HG03520 (cell line): ENCODE measurements at regions not wholly inside any gene's neighbourhood (a gene's known extent, or its start where the extent isn't known, plus 50 kb on each side); places are given as distances from the start of the nearest gene placed in this dataset.
"Not testable (repeated sequence)": the region's sequence is repeated elsewhere in the genome, so short reads cannot be mapped to it uniquely, and the experiment has no call there.

Experiments
- ATAC-seq: cut with Tn5 transposase; IDR thresholded peaks from one replicate; pipeline ENCODE4 v1.9.1; 2021; ENCODE audit warnings: mild to moderate bottlenecking, moderate library complexity; ENCODE audit not compliant: unreplicated experiment

DNA sequence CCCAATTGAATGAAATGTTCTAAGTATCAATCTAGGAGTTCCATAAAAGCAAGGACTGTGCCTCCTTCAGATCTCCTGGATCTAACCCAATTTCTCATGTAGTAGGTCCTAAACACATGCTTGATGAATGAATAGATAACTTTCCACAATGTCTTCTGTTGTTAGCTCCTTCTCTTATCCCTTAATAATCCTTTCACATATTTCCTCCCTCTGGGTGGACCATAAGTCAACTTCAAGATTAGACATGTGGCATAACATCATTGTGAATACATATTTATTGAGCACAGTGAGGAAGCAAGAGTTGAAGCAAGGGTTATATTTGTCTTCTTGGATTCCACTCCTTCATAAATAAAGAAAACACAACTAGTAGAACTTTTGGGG, 108.6 kb upstream of the EGFLAM start:
- ATAC-seq: no peak

GRCh38 chr5:38148021-38148625, 110.2 kb upstream of the EGFLAM start:
- ATAC-seq: no peak

GRCh38 chr5:38143384-38143783, 115.0 kb upstream of the EGFLAM start:
- ATAC-seq: no peak

GRCh38 chr5:38141665-38142064, 116.7 kb upstream of the EGFLAM start:
- ATAC-seq: no peak

DNA sequence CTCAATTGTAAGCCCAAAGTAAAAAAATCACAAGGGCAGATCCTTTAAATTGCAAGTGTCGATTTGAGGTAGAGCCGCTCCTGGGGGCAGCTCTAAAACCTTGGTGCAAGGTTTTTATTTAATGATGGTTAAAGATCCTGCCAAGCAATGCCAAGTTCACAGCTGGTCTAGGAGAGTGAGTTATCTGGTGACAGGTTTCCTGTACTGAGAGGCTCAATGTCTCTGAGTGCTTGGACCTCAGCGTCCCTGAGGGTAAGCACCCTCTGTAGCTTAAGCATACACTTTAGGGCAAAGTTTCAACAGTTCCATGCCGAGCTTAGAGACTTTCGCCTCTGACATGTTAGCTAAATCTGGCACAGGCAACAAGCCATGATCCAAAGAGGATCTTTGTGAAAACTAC, 119.8 kb upstream of the EGFLAM start:
- ATAC-seq: no peak

GRCh38 chr5:38135486-38136039, 122.8 kb upstream of the EGFLAM start:
- ATAC-seq: no peak

GRCh38 chr5:38134810-38135209, 123.5 kb upstream of the EGFLAM start:
- no peak for ATAC-seq

GRCh38 chr5:38134294-38134693, 124.1 kb upstream of the EGFLAM start:
- not testable (repeated sequence) for ATAC-seq

GRCh38 chr5:38131686-38132085, 126.7 kb upstream of the EGFLAM start:
- no peak for ATAC-seq

DNA sequence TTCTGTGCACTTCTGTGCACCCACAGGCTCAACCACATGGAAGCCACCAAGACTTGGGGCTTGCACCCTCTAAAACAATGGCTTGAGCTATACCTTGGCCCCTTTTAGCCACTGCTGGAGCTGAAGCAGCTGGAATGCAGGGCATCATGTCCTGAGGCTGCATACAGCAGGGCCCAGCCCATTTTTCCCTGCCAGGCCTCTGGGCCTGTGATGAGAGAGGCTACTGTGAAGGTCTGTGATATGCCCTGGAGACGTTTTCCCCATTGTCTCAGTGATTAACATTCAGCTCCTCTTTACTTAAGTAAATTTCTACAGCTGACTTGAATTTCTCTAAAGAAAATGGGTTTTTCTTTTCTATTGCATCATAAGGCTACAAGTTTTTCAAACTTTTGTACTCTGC, 134.0 kb upstream of the EGFLAM start:
- ATAC-seq: no peak

DNA sequence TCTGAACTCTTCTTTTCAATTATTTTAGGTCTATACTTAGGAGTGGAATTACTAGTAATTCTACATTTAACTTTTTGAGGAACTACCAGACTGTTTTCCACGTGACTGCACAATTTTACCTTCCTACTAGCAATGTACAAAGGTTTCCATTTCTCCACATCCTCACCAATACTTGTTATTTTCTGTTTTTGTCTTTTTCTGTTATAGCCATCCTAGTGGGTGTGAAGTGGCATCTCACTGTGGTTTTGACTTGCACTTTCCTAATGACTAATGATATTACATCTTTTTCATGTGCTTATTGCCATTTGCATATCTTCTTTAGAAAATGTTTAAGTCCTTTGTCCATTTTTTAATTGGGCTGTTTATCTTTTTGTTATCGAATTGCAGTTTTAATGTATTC, 136.9 kb upstream of the EGFLAM start:
- ATAC-seq: no peak

DNA sequence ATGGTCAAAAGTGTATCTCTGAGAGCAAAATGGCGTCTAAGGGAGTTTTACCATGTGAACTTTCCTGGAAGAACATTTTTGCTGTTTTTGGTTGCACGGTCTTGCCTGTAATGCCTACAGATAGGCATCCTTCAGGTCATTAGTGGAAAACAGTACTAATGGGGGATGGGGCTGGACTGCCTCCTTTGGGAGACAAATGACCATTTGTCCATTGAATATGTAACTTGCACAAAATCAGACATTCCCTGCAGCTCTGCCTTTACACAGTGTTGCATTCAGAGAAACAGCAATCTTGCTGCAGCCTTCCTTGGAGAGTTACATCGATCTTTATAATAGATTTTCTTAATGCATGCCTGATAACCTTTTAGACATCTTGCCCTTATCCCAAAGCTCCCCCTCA, 138.5 kb upstream of the EGFLAM start:
- ATAC-seq: no peak

DNA sequence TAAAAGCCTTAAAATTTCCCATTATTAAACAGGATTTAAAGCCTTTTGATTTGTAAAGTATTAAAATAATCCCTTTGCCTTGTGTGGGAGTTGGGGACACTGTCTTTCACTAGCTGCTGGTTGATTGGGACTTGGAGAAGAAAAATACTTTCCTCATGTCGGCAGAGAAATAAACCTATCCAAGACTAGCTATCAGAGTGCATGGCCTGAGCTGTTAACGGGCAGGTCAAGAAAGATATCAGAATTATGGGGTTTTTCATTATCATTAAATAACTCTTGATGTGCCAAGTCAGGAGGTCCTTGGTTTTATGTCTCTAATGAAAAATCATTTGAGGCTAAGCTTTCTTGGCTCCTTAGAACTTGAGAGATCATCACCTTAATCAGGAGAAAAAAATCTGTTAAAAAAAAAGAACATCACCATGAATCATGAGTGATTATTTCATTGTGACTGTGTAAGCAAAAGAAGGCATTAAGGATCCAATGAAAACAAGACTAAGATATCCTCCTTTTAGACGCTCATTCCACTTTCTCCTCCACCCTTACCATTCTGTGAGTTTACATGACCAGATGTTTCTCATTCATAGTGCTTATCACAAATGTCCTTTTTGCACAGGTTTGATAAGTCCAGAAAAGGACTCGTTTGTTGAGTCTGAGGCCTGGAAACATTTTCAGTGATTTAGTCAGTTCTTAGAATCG, 140.4 kb upstream of the EGFLAM start:
- ATAC-seq: no peak

GRCh38 chr5:38115318-38115827, 143.0 kb upstream of the EGFLAM start:
- ATAC-seq: no peak

- ATAC-seq: no peak
Observed at GRCh38 chr5:38113880-38114279, 144.5 kb upstream of the EGFLAM start.

DNA sequence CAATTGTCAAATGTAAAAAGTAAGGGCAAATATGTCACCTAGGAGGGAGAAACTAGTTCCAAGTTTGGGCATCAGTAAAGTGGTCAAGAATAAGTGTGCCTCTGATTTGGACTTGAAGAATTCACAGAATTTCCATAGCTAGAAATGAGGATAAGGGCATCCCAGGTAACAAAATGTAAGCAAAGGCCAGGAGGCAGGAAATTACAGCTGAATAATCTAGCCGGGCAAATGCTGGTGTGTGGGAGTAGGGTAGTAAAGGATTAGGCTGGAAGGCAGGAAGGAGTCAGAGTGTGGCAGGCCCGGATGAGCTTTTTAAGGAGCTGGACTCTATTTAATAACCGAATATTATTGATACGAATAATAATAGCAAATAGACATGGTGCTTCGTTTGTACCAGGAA, 144.9 kb upstream of the EGFLAM start:
- no peak for ATAC-seq

- no peak for ATAC-seq
Observed at GRCh38 chr5:38112938-38113337, 145.4 kb upstream of the EGFLAM start.

DNA sequence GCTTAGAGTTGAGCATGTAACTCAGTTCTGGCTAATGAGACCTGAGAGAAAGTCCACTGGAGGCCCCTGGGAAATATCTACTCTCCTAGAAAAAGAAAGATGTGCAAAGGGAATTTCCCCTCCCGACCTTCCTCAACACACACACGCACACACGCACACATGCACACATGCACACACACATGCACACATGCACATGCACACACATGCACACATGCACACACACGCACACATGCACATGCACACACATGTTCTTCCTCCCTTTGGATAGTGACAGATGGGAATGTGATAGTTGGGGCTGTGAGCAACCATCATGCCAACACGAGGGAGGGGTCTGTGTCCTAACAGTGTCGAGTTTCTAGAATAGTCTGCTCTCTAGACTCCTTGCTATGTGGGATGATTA, 148.2 kb upstream of the EGFLAM start:
- ATAC-seq: no peak

GRCh38 chr5:38107096-38107495, 151.3 kb upstream of the EGFLAM start:
- no peak for ATAC-seq

DNA sequence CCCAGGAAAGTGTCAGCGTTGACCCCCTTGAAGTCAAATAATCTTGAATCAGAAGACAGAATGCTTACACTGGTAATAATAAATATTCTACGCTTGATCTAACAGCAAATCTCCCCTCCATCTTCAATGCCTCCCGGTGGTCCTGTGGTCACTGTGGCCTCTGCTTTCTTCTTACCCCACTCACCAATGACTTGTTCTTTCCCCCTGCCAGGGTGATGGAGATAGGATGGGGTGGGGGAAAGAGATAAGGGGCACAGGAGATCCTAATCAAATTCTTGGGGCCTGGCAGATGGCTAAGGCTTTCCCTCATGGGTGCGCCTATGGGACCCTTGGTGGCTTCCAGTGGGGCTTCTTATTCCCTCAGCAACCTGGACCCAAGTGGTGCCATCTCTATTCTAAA, 152.6 kb upstream of the EGFLAM start:
- no peak for ATAC-seq

GRCh38 chr5:38105231-38105570, 153.2 kb upstream of the EGFLAM start:
- ATAC-seq: no peak

- ATAC-seq: no peak
Observed at GRCh38 chr5:38104497-38105230, 153.7 kb upstream of the EGFLAM start.
